Psoas muscle (tissue), 7 donors: ENCODE measurements at regions not wholly inside any gene's neighbourhood (a gene's known extent, or its start where the extent isn't known, plus 50 kb on each side); places are given as distances from the start of the nearest gene placed in this dataset.

Source experiments
- ATAC-seq, 4 donors: fragments of 200-7000 bp; cut with Tn5 transposase; one replicate each; pipeline ENCODE4 v1.9.1; 2020; ENCODE audit warnings: moderate library complexity in 3 of 4, mild to moderate bottlenecking in 2 of 4
- DNase-seq, 2 donors: peaks; one replicate each; pipeline ENCODE4 v3.0.0-alpha.2; 2020
- H3K27ac ChIP-seq: fragments of 200-600 bp; one replicate; pipeline ENCODE4 v1.8.0; 2022
- H3K27me3 ChIP-seq, 3 donors: fragments of 200-600 bp in 1 of 3; one replicate each; pipeline versions ENCODE4 v1.6.1 to v1.8.0; 2013 to 2022; ENCODE audit warnings: low read length in 2 of 3, mild to moderate bottlenecking in 2 of 3, moderate library complexity in 1 of 3; ENCODE audit not compliant: insufficient read depth in 3 of 3
- H3K36me3 ChIP-seq, 2 donors: fragments of 200-600 bp in 1 of 2; one replicate each; pipeline versions ENCODE4 v1.6.1 to v1.8.0; 2013 to 2022; ENCODE audit warnings: low read depth in 1 of 2, mild to moderate bottlenecking in 1 of 2, moderate library complexity in 1 of 2; ENCODE audit not compliant: insufficient read depth in 1 of 2
- H3K4me1 ChIP-seq: fragments of 200-600 bp; one replicate; pipeline ENCODE4 v1.8.0; 2022
- H3K4me3 ChIP-seq: fragments of 200-600 bp; one replicate; pipeline ENCODE4 v1.8.0; 2022; ENCODE audit warnings: mild to moderate bottlenecking
- H3K9me3 ChIP-seq: fragments of 200-600 bp; one replicate; pipeline ENCODE4 v1.8.0; 2022
- CTCF ChIP-seq: fragments of 200-600 bp; IDR thresholded peaks from one replicate; pipeline ENCODE4 v1.8.0; 2022; ENCODE audit warnings: antibody characterized with exemption
- WGBS, 3 donors: extraction: QIAGEN DNeasy Blood & Tissue Kit; methylation state at CpG; one replicate each; pipeline versions ENCODE4 v1.1.6 to v1.1.7; 2013; 5-methylcytosine and 5-hydroxymethylcytosine counted together
- intact Hi-C, 2 donors: fragments of 100-400 bp; cut with DNase I; formaldehyde crosslinking; loops; one replicate each; pipeline versions ENCODE4 v1.11.0 to v1.14.2; 2022
- donor health status: healthy with polysubstance abuse.
- donor health status: DM: no; HTN: no; CAD: no; lungs with moderate emphysema.
- donor health status: Bipolar disorder and iron deficiency.
- donor health status: healthy.
- donor health status: DM: yes; HTN: yes; CAD: no.
- donor health status: DM: no; HTN: no; CAD: no.
- donor health status: DM: yes; HTN: yes; CAD: no.

GRCh38 chr6:95805699-95806098, 210.1 kb upstream of the FUT9 start:
- Histone ChIP-seq H3K27ac (no peak overlapping the region), H3K4me1 (no peaks in the 10 kb centered on the region), H3K36me3 (no peaks in the 10 kb centered on the region), H3K27me3 (no peaks in the 10 kb centered on the region), H3K4me3 (no peak overlapping the region), H3K9me3 (no peaks in the 10 kb centered on the region)
- intact Hi-C loops = no loop called here
- DNase-seq (no peak), ATAC-seq (no peak)
- no peak for TF ChIP-seq CTCF

- no peak for TF ChIP-seq CTCF
- intact Hi-C loops = no loop called here
- no peaks in the 10 kb centered on the region for H3K27me3 ChIP-seq
- H3K4me1 ChIP-seq = no peaks in the 10 kb centered on the region
- H3K9me3 ChIP-seq = no peaks in the 10 kb centered on the region
- H3K4me3 ChIP-seq = no peak overlapping the region
- DNase-seq = no peak
- H3K27ac ChIP-seq = no peak overlapping the region
- ATAC-seq = no peak
- WGBS, 3 donors = 85 to 91% (median 85%) methylated on average over 3 of the region's 3 CpGs
- no peaks in the 10 kb centered on the region for H3K36me3 ChIP-seq
These were observed 200.3 kb upstream of the FUT9 start for GRCh38 chr6:95815389-95816056.

- TF ChIP-seq CTCF = no peak
- H3K36me3 ChIP-seq = no peaks in the 10 kb centered on the region
- DNase-seq (no peak), ATAC-seq (no peak)
- intact Hi-C loops = no loop called here
- 68 to 76% (median 70%) methylated on average over 4 of the region's 4 CpGs for WGBS, 3 donors
- no peak overlapping the region for H3K4me3 ChIP-seq
- no peak overlapping the region for H3K27ac ChIP-seq
- H3K9me3 ChIP-seq = no peaks in the 10 kb centered on the region
- no peaks in the 10 kb centered on the region for H3K4me1 ChIP-seq
- no peaks in the 10 kb centered on the region for H3K27me3 ChIP-seq
These were observed 196.3 kb upstream of the FUT9 start for GRCh38 chr6:95819461-95819860.

GRCh38 chr6:95819939-95820338, 195.8 kb upstream of the FUT9 start:
- intact Hi-C loops = no loop called here
- no peak for TF ChIP-seq CTCF
- WGBS, 3 donors = 90 to 95% (median 92%) methylated on average over 2 of the region's 2 CpGs
- H3K4me3 ChIP-seq = no peak overlapping the region
- DNase-seq (no peak), ATAC-seq (no peak)
- H3K27ac ChIP-seq = no peak overlapping the region
- H3K9me3 ChIP-seq = no peaks in the 10 kb centered on the region
- H3K36me3 ChIP-seq = no peaks in the 10 kb centered on the region
- H3K4me1 ChIP-seq = no peaks in the 10 kb centered on the region
- H3K27me3 ChIP-seq = no peaks in the 10 kb centered on the region
